IPS-NIHi7 (cell line): ENCODE measurements at regions not wholly inside any gene's neighbourhood (a gene's known extent, or its start where the extent isn't known, plus 50 kb on each side); places are given as distances from the start of the nearest gene placed in this dataset.

Experiments
- DNase-seq: peaks from one replicate; pipeline ENCODE4 v3.0.0; 2012; ENCODE audit warnings: mixed read lengths; ENCODE audit errors: extremely low spot score

GRCh38 chr1:4044967-4045366, 144.9 kb upstream of the C1orf174 start:
- DNase-seq, result no peak

GRCh38 chr1:4045397-4046010, 145.4 kb upstream of the C1orf174 start:
- no peak for DNase-seq

- no peak for DNase-seq
Observed at GRCh38 chr1:4046836-4047461, 146.9 kb upstream of the C1orf174 start.

- DNase-seq, result no peak
Observed at GRCh38 chr1:4047666-4048065, 147.6 kb upstream of the C1orf174 start.

GRCh38 chr1:4048076-4048475, 148.0 kb upstream of the C1orf174 start:
- no peak for DNase-seq

GRCh38 chr1:4048921-4049320, 148.8 kb upstream of the C1orf174 start:
- DNase-seq, result no peak

- DNase-seq, result no peak
Observed at GRCh38 chr1:4050998-4051397, 150.9 kb upstream of the C1orf174 start.

GRCh38 chr1:4052657-4053056, 152.6 kb upstream of the C1orf174 start:
- DNase-seq, result no peak

GRCh38 chr1:4053160-4053748, 153.2 kb upstream of the C1orf174 start:
- no peak for DNase-seq

GRCh38 chr1:4053774-4054173, 153.7 kb upstream of the C1orf174 start:
- DNase-seq, result no peak

- DNase-seq, result no peak
Observed at GRCh38 chr1:4055294-4055967, 155.4 kb upstream of the C1orf174 start.

- DNase-seq, result no peak
Observed at GRCh38 chr1:4056422-4056821, 156.3 kb upstream of the C1orf174 start.

- no peak for DNase-seq
Observed at GRCh38 chr1:4056989-4057388, 156.9 kb upstream of the C1orf174 start.

GRCh38 chr1:4057603-4058002, 157.5 kb upstream of the C1orf174 start:
- DNase-seq, result no peak

- DNase-seq, result no peak
Observed at GRCh38 chr1:4058122-4058521, 158.1 kb upstream of the C1orf174 start.

GRCh38 chr1:4058706-4059105, 158.6 kb upstream of the C1orf174 start:
- DNase-seq, result no peak

- DNase-seq, result no peak
Observed at GRCh38 chr1:4059270-4059669, 159.2 kb upstream of the C1orf174 start.

GRCh38 chr1:4060850-4061249, 160.8 kb upstream of the C1orf174 start:
- no peak for DNase-seq

- DNase-seq, result no peak
Observed at GRCh38 chr1:4061521-4062031, 161.5 kb upstream of the C1orf174 start.

- no peak for DNase-seq
Observed at GRCh38 chr1:4062041-4062440, 162.0 kb upstream of the C1orf174 start.

- DNase-seq, result no peak
Observed at GRCh38 chr1:4062560-4062959, 162.5 kb upstream of the C1orf174 start.

- no peak for DNase-seq
Observed at GRCh38 chr1:4062992-4063391, 162.9 kb upstream of the C1orf174 start.

GRCh38 chr1:4063516-4063915, 163.4 kb upstream of the C1orf174 start:
- DNase-seq, result no peak
